Neural progenitor cell (in vitro differentiated cells): ENCODE measurements at regions not wholly inside any gene's neighbourhood (a gene's known extent, or its start where the extent isn't known, plus 50 kb on each side); places are given as distances from the start of the nearest gene placed in this dataset.
A peak's percentile ranks its signal among the peaks of the same experiment; 100 is the strongest.

Experiments
- DNase-seq: peaks from one replicate; pipeline ENCODE4 v3.0.0-alpha.2; 2016; ENCODE audit warnings: low spot score
- H2AFZ ChIP-seq: fragments of 200-600 bp; sonication (generic); replicated peaks from 2 replicates; pipeline ENCODE4 v1.6.1; 2016; ENCODE audit warnings: antibody characterized with exemption
- H3F3A ChIP-seq: fragments of 200-600 bp; sonication (generic); 2 replicates; pipeline ENCODE4 v1.6.1; 2016; ENCODE audit warnings: antibody characterized with exemption, low read depth
- H3K27ac ChIP-seq: fragments of 200-600 bp; sonication (generic); 2 replicates; pipeline ENCODE4 v1.5.1; 2016; ENCODE audit warnings: mild to moderate bottlenecking
- H3K27me3 ChIP-seq: fragments of 200-600 bp; sonication (generic); 2 replicates; pipeline ENCODE4 v1.6.1; 2016; ENCODE audit warnings: mild to moderate bottlenecking, moderate library complexity
- H3K36me3 ChIP-seq: fragments of 200-600 bp; sonication (generic); 2 replicates; pipeline ENCODE4 v1.5.1; 2016
- H3K4me1 ChIP-seq: fragments of 200-600 bp; sonication (generic); 2 replicates; pipeline ENCODE4 v1.6.1; 2016; ENCODE audit warnings: mixed run types
- H3K4me2 ChIP-seq: fragments of 200-600 bp; sonication (generic); 2 replicates; pipeline ENCODE4 v1.6.1; 2016
- H3K4me3 ChIP-seq: fragments of 200-600 bp; sonication (generic); 2 replicates; pipeline ENCODE4 v1.5.1; 2016
- H3K79me2 ChIP-seq: fragments of 200-600 bp; sonication (generic); 2 replicates; pipeline ENCODE4 v1.6.1; 2016; ENCODE audit warnings: low read depth
- H3K9ac ChIP-seq: fragments of 200-600 bp; sonication (generic); 2 replicates; pipeline ENCODE4 v1.6.1; 2016
- H3K9me3 ChIP-seq: fragments of 200-600 bp; sonication (generic); 2 replicates; pipeline ENCODE4 v1.5.1; 2016; ENCODE audit warnings: low read depth
- H4K20me1 ChIP-seq: fragments of 200-600 bp; sonication (generic); 2 replicates; pipeline ENCODE4 v1.6.1; 2016; ENCODE audit warnings: low read depth
- H3K27ac Mint-ChIP-seq: 3 replicates; pipeline ENCODE4 v1.8.0; 2021; ENCODE audit warnings: mixed read lengths
- H3K27me3 Mint-ChIP-seq: 2 replicates; pipeline ENCODE4 v1.8.0; 2022; ENCODE audit warnings: low read depth, mild to moderate bottlenecking, inconsistent platforms, moderate library complexity, mixed read lengths; ENCODE audit not compliant: insufficient read depth
- H3K36me3 Mint-ChIP-seq: 3 replicates; pipeline ENCODE4 v1.8.0; 2021; ENCODE audit warnings: mixed read lengths
- H3K4me1 Mint-ChIP-seq: 3 replicates; pipeline ENCODE4 v1.8.0; 2021; ENCODE audit warnings: mixed read lengths
- H3K4me3 Mint-ChIP-seq: 3 replicates; pipeline ENCODE4 v1.8.0; 2021; ENCODE audit warnings: mild to moderate bottlenecking, moderate library complexity, mixed read lengths
- H3K9me3 Mint-ChIP-seq: 3 replicates; pipeline ENCODE4 v1.8.0; 2020; ENCODE audit warnings: mixed read lengths
- EZH2 ChIP-seq: fragments of 200-600 bp; sonication (generic); IDR thresholded peaks from 2 replicates; pipeline ENCODE4 v1.6.1; 2017; ENCODE audit warnings: antibody characterized with exemption, mild to moderate bottlenecking, moderate library complexity
- EZH2phosphoT487 ChIP-seq: fragments of 200-600 bp; sonication (generic); IDR thresholded peaks from 2 replicates; pipeline ENCODE4 v1.6.1; 2017; ENCODE audit warnings: antibody characterized with exemption
- TF ChIP-seq, protein P1 (sequence below): fragments of 200-600 bp; sonication (generic); IDR thresholded peaks from 2 replicates; pipeline ENCODE4 v1.5.1; 2017; ENCODE audit warnings: antibody characterized with exemption, mild to moderate bottlenecking

DNA sequence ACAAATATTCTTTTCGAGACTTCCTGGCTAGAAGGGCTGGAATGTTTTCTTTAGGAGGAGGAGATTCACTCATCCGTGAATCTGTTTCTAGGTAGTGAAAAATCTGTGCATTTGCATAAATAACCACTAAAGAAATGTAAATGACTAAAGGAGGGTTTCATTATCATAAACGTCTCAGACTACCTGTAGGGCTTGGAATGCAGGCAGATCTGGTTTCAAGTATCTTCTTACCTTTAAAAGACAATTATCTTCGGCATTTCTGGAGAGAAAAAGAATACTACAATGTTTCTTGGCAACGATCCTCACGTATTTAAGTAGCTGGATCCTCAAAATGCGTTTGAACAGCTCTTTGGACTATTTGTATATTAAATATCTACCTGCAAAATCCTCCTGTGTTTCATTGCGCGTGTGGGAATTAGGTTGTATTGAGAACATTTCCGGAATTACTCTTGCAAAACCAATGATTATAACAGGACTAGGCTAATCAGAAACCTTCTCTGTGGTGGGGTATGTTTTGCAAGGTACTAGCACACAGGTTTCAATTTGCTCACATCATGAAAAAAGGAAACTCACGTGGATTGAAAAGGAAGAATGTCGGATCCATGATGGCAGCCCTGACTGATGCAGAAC is 291.1 kb upstream of the ARGLU1 start:
- peak; percentile 19 for DNase-seq
- H3K36me3 ChIP-seq = no peaks in the 10 kb centered on the region
- no peak overlapping the region for H3K4me3 ChIP-seq
- H3K9ac ChIP-seq = no peak overlapping the region
- TF ChIP-seq EZH2phosphoT487 (no peak), EZH2 (no peak)
- TF ChIP-seq, protein P1, sequence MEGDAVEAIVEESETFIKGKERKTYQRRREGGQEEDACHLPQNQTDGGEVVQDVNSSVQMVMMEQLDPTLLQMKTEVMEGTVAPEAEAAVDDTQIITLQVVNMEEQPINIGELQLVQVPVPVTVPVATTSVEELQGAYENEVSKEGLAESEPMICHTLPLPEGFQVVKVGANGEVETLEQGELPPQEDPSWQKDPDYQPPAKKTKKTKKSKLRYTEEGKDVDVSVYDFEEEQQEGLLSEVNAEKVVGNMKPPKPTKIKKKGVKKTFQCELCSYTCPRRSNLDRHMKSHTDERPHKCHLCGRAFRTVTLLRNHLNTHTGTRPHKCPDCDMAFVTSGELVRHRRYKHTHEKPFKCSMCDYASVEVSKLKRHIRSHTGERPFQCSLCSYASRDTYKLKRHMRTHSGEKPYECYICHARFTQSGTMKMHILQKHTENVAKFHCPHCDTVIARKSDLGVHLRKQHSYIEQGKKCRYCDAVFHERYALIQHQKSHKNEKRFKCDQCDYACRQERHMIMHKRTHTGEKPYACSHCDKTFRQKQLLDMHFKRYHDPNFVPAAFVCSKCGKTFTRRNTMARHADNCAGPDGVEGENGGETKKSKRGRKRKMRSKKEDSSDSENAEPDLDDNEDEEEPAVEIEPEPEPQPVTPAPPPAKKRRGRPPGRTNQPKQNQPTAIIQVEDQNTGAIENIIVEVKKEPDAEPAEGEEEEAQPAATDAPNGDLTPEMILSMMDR = no peak
- Mint-ChIP-seq H3K9me3 (peaks cover 6% of the 10 kb centered on the region), H3K36me3 (no peaks in the 10 kb centered on the region), H3K4me1 (peaks cover 29% of the 10 kb centered on the region), H3K4me3 (peak overlapping the region; percentile 50), H3K27ac (peak overlapping the region; percentile 59), H3K27me3 (peaks cover 3% of the 10 kb centered on the region)
- H2AFZ ChIP-seq = peak overlapping the region; percentile 93
- peak overlapping the region; percentile 26 for H3K27ac ChIP-seq
- H3K79me2 ChIP-seq = no peaks in the 10 kb centered on the region
- H3K4me2 ChIP-seq = peak overlapping the region; percentile 50
- no peaks in the 10 kb centered on the region for H3K27me3 ChIP-seq
- H3F3A ChIP-seq = peaks cover 12% of the 10 kb centered on the region
- H4K20me1 ChIP-seq = no peaks in the 10 kb centered on the region
- H3K9me3 ChIP-seq = no peaks in the 10 kb centered on the region
- H3K4me1 ChIP-seq = peaks cover 34% of the 10 kb centered on the region

DNA sequence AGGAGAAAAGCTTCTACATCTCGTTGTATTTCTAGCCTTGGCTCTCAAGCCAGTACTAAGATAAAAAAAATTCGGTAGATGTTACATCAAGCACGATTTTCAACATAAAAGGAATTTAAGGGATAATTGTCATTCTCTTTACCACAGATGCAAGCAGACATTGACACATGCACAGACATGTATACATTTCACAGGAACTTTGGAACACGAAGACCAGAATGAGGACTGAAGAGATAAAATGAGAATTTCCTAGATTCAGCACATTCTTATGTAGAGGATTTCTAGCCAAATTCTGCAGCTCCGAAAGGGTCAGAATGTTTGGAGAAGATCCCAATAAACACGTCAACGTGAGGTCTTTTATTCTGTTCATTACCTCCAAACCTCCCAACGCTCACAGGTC is 284.5 kb upstream of the ARGLU1 start:
- Mint-ChIP-seq H3K4me1 (peaks cover 5% of the 10 kb centered on the region), H3K27me3 (peaks cover 3% of the 10 kb centered on the region), H3K9me3 (peaks cover 1% of the 10 kb centered on the region), H3K4me3 (no peak overlapping the region), H3K27ac (no peak overlapping the region), H3K36me3 (no peaks in the 10 kb centered on the region)
- peaks cover 13% of the 10 kb centered on the region for H3K4me1 ChIP-seq
- H3K27ac ChIP-seq = no peak overlapping the region
- H3K9me3 ChIP-seq = no peaks in the 10 kb centered on the region
- no peak overlapping the region for H3K9ac ChIP-seq
- no peaks in the 10 kb centered on the region for H3K27me3 ChIP-seq
- H3K4me2 ChIP-seq = no peak overlapping the region
- H3K36me3 ChIP-seq = no peaks in the 10 kb centered on the region
- DNase-seq = no peak
- H4K20me1 ChIP-seq = no peaks in the 10 kb centered on the region
- H2AFZ ChIP-seq = peak overlapping the region; percentile 64
- H3K79me2 ChIP-seq = no peaks in the 10 kb centered on the region
- H3K4me3 ChIP-seq = no peak overlapping the region
- TF ChIP-seq, protein P1 = no peak
- TF ChIP-seq EZH2phosphoT487 (no peak), EZH2 (no peak)
- no peaks in the 10 kb centered on the region for H3F3A ChIP-seq

DNA sequence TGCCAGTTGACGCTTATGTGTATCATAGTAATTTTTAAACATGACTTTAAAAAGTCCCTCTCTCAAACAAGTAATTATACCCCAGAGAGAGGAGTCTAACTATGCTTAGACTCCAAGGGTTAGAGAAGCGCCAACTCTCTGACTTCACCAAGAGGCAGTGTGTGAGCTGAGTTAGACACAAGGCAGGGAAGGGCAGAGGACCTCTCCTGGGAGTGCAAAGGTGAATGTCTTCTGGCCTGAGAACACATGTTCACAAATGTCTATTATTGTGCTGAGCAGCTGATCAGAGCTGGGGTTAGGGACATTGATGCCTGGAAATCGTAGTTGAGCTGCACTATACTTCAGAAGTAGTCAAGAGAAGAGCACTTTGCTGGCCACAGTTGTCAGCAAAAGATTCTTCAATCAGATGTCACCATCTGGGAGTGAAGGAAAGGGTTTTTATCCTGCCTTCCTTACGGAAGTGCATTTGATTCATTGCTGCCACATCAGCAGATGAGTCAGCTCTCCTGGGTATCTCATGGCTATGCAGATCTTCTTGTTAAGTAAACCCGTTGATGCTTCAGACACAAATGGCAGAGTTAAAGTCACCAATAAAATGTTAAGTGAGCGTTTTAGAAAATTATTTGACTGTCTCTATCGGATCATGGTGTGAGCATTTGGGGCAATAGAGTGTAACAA is 283.2 kb upstream of the ARGLU1 start:
- Mint-ChIP-seq H3K27me3 (peaks cover 3% of the 10 kb centered on the region), H3K4me1 (peaks cover 5% of the 10 kb centered on the region), H3K4me3 (no peak overlapping the region), H3K9me3 (peaks cover 1% of the 10 kb centered on the region), H3K36me3 (no peaks in the 10 kb centered on the region), H3K27ac (no peak overlapping the region)
- Histone ChIP-seq H3K9ac (no peak overlapping the region), H3K27ac (no peak overlapping the region), H4K20me1 (no peaks in the 10 kb centered on the region), H2AFZ (no peak overlapping the region), H3K4me2 (no peak overlapping the region), H3K4me1 (peaks cover 14% of the 10 kb centered on the region), H3K9me3 (no peaks in the 10 kb centered on the region), H3K27me3 (no peaks in the 10 kb centered on the region), H3K4me3 (no peak overlapping the region), H3F3A (no peaks in the 10 kb centered on the region), H3K36me3 (no peaks in the 10 kb centered on the region), H3K79me2 (no peaks in the 10 kb centered on the region)
- DNase-seq = no peak
- TF ChIP-seq, protein P1 = no peak
- TF ChIP-seq EZH2phosphoT487 (no peak), EZH2 (no peak)
